Gastrocnemius medialis (tissue), 4 donors: ENCODE measurements at regions not wholly inside any gene's neighbourhood (a gene's known extent, or its start where the extent isn't known, plus 50 kb on each side); places are given as distances from the start of the nearest gene placed in this dataset.

Source experiments
- ATAC-seq, 2 donors: fragments of 150-250 bp; one replicate each; pipeline ENCODE4 v1.9.1; 2016
- DNase-seq, 2 donors: peaks; one replicate each; pipeline ENCODE4 v3.0.0-alpha.2; 2019
- H3K27ac ChIP-seq, 4 donors: fragments of 200-600 bp; sonication (generic); 1 replicate in 1 of 4; 2 replicates in 3 of 4; pipeline ENCODE4 v1.5.1; 2016 to 2018; ENCODE audit warnings: mild to moderate bottlenecking in 2 of 4, moderate library complexity in 1 of 4
- H3K27me3 ChIP-seq, 3 donors: fragments of 200-600 bp; sonication (generic) in 2 of 3; 1 replicate in 1 of 3; 2 replicates in 2 of 3; pipeline versions ENCODE4 v1.5.1 to v1.6.0; 2016 to 2019; ENCODE audit warnings: mild to moderate bottlenecking in 1 of 3, moderate library complexity in 1 of 3
- H3K36me3 ChIP-seq, 2 donors: fragments of 200-600 bp; sonication (generic) in 1 of 2; one replicate each; pipeline ENCODE4 v1.5.1; 2017 to 2018
- H3K4me1 ChIP-seq, 2 donors: fragments of 200-600 bp; sonication (generic) in 1 of 2; one replicate each; pipeline ENCODE4 v1.5.1; 2016 to 2017; ENCODE audit warnings: mild to moderate bottlenecking in 2 of 2
- H3K4me3 ChIP-seq, 4 donors: fragments of 200-600 bp; sonication (generic) in 3 of 4; 1 replicate in 1 of 4; 2 replicates in 3 of 4; pipeline ENCODE4 v1.5.1; 2016 to 2019; ENCODE audit warnings: mild to moderate bottlenecking in 2 of 4
- H3K9me3 ChIP-seq, 3 donors: fragments of 200-600 bp; sonication (generic) in 2 of 3; 1 replicate in 1 of 3; 2 replicates in 2 of 3; pipeline ENCODE4 v1.5.1; 2016 to 2019
- POLR2A ChIP-seq, 2 donors: fragments of 450-650 bp; IDR thresholded peaks; one replicate each; pipeline ENCODE4 v1.6.1; 2017; ENCODE audit warnings: antibody characterized with exemption in 2 of 2, mild to moderate bottlenecking in 2 of 2, moderate library complexity in 2 of 2
- in situ Hi-C, 4 donors: fragments of 200-750 bp; cut with MboI; loops; one replicate each; pipeline versions ENCODE4 v1.15.0 to v1.8.0; 2017; ENCODE audit warnings: low sequenced_read_pairs in 4 of 4
- intact Hi-C: fragments of 100-400 bp; cut with DNase I; formaldehyde crosslinking; loops from one replicate; pipeline ENCODE4 v1.15.1; 2023; ENCODE audit warnings: low total_unique reads
- TF ChIP-seq, protein P1 (sequence below), 5 experiments: fragments of 450-650 bp in 3 of 5; fragments of 200-600 bp in 2 of 5; sonication (generic) in 2 of 5; IDR thresholded peaks in 4 of 5; conservative IDR thresholded peaks in 1 of 5; 1 replicate in 4 of 5; 2 replicates in 1 of 5; pipeline ENCODE4 v1.5.1; 2016 to 2019; ENCODE audit warnings: antibody characterized with exemption in 5 of 5, mild to moderate bottlenecking in 3 of 5, moderate library complexity in 3 of 5

DNA sequence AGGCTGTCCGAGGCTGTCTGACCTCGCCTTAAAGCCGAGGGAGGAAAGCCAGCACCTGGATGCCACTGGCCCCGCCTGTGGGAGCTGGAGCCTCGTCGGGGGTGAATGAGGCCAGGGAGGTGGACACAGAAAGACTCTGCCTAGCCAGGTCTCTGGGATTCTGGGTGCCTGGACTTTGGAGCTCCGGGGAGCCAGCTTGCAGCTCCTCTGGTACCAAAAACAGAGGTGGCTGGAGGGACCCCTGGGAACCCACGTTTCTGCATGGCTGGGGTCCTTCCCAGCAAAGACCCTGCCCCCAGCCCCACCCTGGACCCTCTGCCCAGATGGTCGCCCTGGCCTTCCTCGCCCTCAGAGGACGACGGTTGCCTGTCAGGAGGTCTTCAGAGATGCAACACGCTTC lies 239.7 kb downstream of the BRD1 start:
- Histone ChIP-seq H3K4me3 (no peak overlapping the region), H3K27me3 (no peaks in the 10 kb centered on the region), H3K4me1 (no peaks in the 10 kb centered on the region), H3K36me3 (no peaks in the 10 kb centered on the region), H3K9me3 (no peaks in the 10 kb centered on the region), H3K27ac (no peak overlapping the region)
- ATAC-seq, result no peak
- DNase-seq, result peak in 1 of 2 donors; percentile 2
- TF ChIP-seq, protein P1, sequence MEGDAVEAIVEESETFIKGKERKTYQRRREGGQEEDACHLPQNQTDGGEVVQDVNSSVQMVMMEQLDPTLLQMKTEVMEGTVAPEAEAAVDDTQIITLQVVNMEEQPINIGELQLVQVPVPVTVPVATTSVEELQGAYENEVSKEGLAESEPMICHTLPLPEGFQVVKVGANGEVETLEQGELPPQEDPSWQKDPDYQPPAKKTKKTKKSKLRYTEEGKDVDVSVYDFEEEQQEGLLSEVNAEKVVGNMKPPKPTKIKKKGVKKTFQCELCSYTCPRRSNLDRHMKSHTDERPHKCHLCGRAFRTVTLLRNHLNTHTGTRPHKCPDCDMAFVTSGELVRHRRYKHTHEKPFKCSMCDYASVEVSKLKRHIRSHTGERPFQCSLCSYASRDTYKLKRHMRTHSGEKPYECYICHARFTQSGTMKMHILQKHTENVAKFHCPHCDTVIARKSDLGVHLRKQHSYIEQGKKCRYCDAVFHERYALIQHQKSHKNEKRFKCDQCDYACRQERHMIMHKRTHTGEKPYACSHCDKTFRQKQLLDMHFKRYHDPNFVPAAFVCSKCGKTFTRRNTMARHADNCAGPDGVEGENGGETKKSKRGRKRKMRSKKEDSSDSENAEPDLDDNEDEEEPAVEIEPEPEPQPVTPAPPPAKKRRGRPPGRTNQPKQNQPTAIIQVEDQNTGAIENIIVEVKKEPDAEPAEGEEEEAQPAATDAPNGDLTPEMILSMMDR (IDR thresholded peaks at IDR 0.05 in 4 of 5, conservative IDR thresholded peaks at IDR 0.05 in 1 of 5), result no peak
- no peak for TF ChIP-seq POLR2A (IDR thresholded peaks at IDR 0.05)
- intact Hi-C loops (no loop called here), in situ Hi-C loops (no loop called here)

- intact Hi-C loops, result no loop called here
- Histone ChIP-seq H3K36me3 (no peaks in the 10 kb centered on the region), H3K4me3 (no peak overlapping the region), H3K9me3 (no peaks in the 10 kb centered on the region), H3K27me3 (no peaks in the 10 kb centered on the region), H3K4me1 (no peaks in the 10 kb centered on the region), H3K27ac (no peak overlapping the region)
- in situ Hi-C loops, result no loop called here
- DNase-seq (peak in 1 of 2 donors; percentile 2), ATAC-seq (no peak)
- TF ChIP-seq POLR2A (IDR thresholded peaks at IDR 0.05), result no peak
- TF ChIP-seq, protein P1 (IDR thresholded peaks at IDR 0.05 in 4 of 5, conservative IDR thresholded peaks at IDR 0.05 in 1 of 5), result no peak
Observed at GRCh38 chr22:49587421-49587820, 240.3 kb downstream of the BRD1 start.

GRCh38 chr22:49586873-49587272 lies 240.8 kb downstream of the BRD1 start:
- no peak for ATAC-seq
- no peaks in the 10 kb centered on the region for H3K27me3 ChIP-seq
- H3K27ac ChIP-seq, result no peak overlapping the region
- TF ChIP-seq, protein P1 (IDR thresholded peaks at IDR 0.05 in 4 of 5, conservative IDR thresholded peaks at IDR 0.05 in 1 of 5), result no peak
- no peak for TF ChIP-seq POLR2A (IDR thresholded peaks at IDR 0.05)
- H3K4me1 ChIP-seq, result no peaks in the 10 kb centered on the region
- in situ Hi-C loops, result no loop called here
- no peak for DNase-seq
- intact Hi-C loops, result no loop called here
- H3K9me3 ChIP-seq, result no peaks in the 10 kb centered on the region
- no peaks in the 10 kb centered on the region for H3K36me3 ChIP-seq
- H3K4me3 ChIP-seq, result no peak overlapping the region

DNA sequence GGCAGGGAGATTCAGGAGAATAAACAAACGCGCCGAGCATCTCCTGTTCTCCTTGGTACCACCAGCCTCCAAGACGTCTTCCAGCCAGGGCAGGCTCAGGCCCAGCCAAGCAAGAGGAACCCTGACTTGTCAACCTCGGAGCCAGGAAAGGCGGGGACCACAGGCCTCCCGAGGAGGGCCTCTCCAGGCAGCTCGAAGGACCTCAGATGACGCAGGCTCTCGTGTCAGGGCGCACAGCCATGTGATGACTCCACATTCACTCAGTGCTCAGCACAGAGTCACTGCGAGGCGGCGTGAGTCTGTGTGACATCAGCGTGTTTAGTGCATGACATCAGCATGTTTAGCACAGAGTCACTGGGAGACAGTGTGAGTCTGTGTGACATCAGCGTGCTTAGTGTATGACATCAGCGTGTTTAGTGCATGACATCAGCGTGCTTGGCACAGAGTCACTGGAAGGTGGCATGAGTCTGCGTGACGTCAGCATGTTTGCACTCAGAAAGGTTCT lies 241.4 kb downstream of the BRD1 start:
- in situ Hi-C loops (no loop called here), intact Hi-C loops (no loop called here)
- no peaks in the 10 kb centered on the region for H3K36me3 ChIP-seq
- no peaks in the 10 kb centered on the region for H3K4me1 ChIP-seq
- ATAC-seq (no peak), DNase-seq (peak in 1 of 2 donors; percentile 7)
- no peak overlapping the region for H3K27ac ChIP-seq
- TF ChIP-seq POLR2A (IDR thresholded peaks at IDR 0.05), result no peak
- TF ChIP-seq, protein P1 (IDR thresholded peaks at IDR 0.05 in 4 of 5, conservative IDR thresholded peaks at IDR 0.05 in 1 of 5), result no peak
- H3K4me3 ChIP-seq, result no peak overlapping the region
- no peaks in the 10 kb centered on the region for H3K9me3 ChIP-seq
- H3K27me3 ChIP-seq, result no peaks in the 10 kb centered on the region
